Neuronal stem cell (in vitro differentiated cells): ENCODE measurements at regions not wholly inside any gene's neighbourhood (a gene's known extent, or its start where the extent isn't known, plus 50 kb on each side); places are given as distances from the start of the nearest gene placed in this dataset.

Experiments used
- DNase-seq: peaks from one replicate; pipeline ENCODE4 v3.0.0-alpha.2; 2013; ENCODE audit warnings: low spot score
- H2AFZ ChIP-seq: one replicate; pipeline ENCODE4 v1.6.1; 2013; ENCODE audit warnings: mild to moderate bottlenecking, low read length, inconsistent platforms
- H2AK5ac ChIP-seq: 2 replicates; pipeline ENCODE4 v1.6.1; 2013; ENCODE audit warnings: low read depth, mild to moderate bottlenecking, inconsistent platforms, low read length, moderate library complexity, mixed read lengths
- H2BK120ac ChIP-seq: 2 replicates; pipeline ENCODE4 v1.6.1; 2013; ENCODE audit warnings: low read depth, mild to moderate bottlenecking, inconsistent platforms, low read length, moderate library complexity, mixed read lengths
- H2BK12ac ChIP-seq: one replicate; pipeline ENCODE4 v1.6.1; 2013; ENCODE audit warnings: low read length, inconsistent platforms
- H2BK15ac ChIP-seq: 2 replicates; pipeline ENCODE4 v1.6.1; 2013; ENCODE audit warnings: mild to moderate bottlenecking, low read length, inconsistent platforms, mixed read lengths
- H2BK5ac ChIP-seq: one replicate; pipeline ENCODE4 v1.6.1; 2013; ENCODE audit warnings: inconsistent platforms, mild to moderate bottlenecking, low read length, moderate library complexity
- H3K14ac ChIP-seq: one replicate; pipeline ENCODE4 v1.6.1; 2013; ENCODE audit warnings: low read length, inconsistent platforms
- H3K18ac ChIP-seq: 2 replicates; pipeline ENCODE4 v1.6.1; 2013; ENCODE audit warnings: low read length, inconsistent platforms
- H3K23ac ChIP-seq: 2 replicates; pipeline ENCODE4 v1.6.1; 2013; ENCODE audit warnings: low read depth, mild to moderate bottlenecking, mixed read lengths, low read length, inconsistent platforms; ENCODE audit not compliant: poor library complexity
- H3K27ac ChIP-seq: replicated peaks from 3 replicates; pipeline ENCODE4 v1.5.1; 2013; ENCODE audit warnings: low read length, inconsistent platforms
- H3K27me3 ChIP-seq, 3 experiments: 2 replicates each; pipeline ENCODE4 v1.6.1; 2013; ENCODE audit warnings: low read length in 3 of 3, mild to moderate bottlenecking in 2 of 3, inconsistent platforms in 1 of 3, low read depth in 1 of 3, mixed read lengths in 1 of 3, moderate library complexity in 1 of 3; ENCODE audit not compliant: control insufficient read depth in 3 of 3, insufficient read depth in 3 of 3
- H3K36me3 ChIP-seq, 2 donors: replicated peaks in 1 of 2; 2 replicates each; pipeline ENCODE4 v1.6.1; 2013; ENCODE audit warnings: low read length in 2 of 2; ENCODE audit not compliant: control insufficient read depth in 2 of 2, insufficient read depth in 2 of 2
- H3K4ac ChIP-seq: 2 replicates; pipeline ENCODE4 v1.6.1; 2013; ENCODE audit warnings: inconsistent platforms, mild to moderate bottlenecking, low read length, moderate library complexity
- H3K4me1 ChIP-seq, 2 donors: 1 replicate in 1 of 2; 2 replicates in 1 of 2; pipeline ENCODE4 v1.6.1; 2013; ENCODE audit warnings: low read length in 2 of 2, low read depth in 1 of 2; ENCODE audit not compliant: control insufficient read depth in 2 of 2, insufficient read depth in 1 of 2
- H3K4me2 ChIP-seq: one replicate; pipeline ENCODE4 v1.6.1; 2013; ENCODE audit warnings: mild to moderate bottlenecking, low read length, inconsistent platforms; ENCODE audit not compliant: insufficient read depth, poor library complexity, severe bottlenecking
- H3K4me3 ChIP-seq, 2 donors: 2 replicates each; pipeline ENCODE4 v1.5.1; 2013; ENCODE audit warnings: low read length in 2 of 2, mild to moderate bottlenecking in 2 of 2, inconsistent platforms in 1 of 2, moderate library complexity in 1 of 2
- H3K79me1 ChIP-seq: one replicate; pipeline ENCODE4 v1.6.1; 2013; ENCODE audit warnings: low read depth, mild to moderate bottlenecking, inconsistent platforms, low read length, moderate library complexity
- H3K9ac ChIP-seq: one replicate; pipeline ENCODE4 v1.6.1; 2013; ENCODE audit warnings: mild to moderate bottlenecking, low read depth, low read length, inconsistent platforms; ENCODE audit not compliant: poor library complexity
- H3K9me3 ChIP-seq, 2 donors: replicated peaks in 1 of 2; 2 replicates each; pipeline versions ENCODE3 to v1.6.1; 2013; ENCODE audit warnings: low read length in 2 of 2, mild to moderate bottlenecking in 2 of 2, inconsistent platforms in 1 of 2, low read depth in 1 of 2, mixed read lengths in 1 of 2, moderate library complexity in 1 of 2; ENCODE audit not compliant: control insufficient read depth in 2 of 2, insufficient read depth in 1 of 2
- H4K8ac ChIP-seq: one replicate; pipeline ENCODE4 v1.6.1; 2013; ENCODE audit warnings: low read depth, mild to moderate bottlenecking, inconsistent platforms, low read length, moderate library complexity
- H4K91ac ChIP-seq: one replicate; pipeline ENCODE4 v1.6.1; 2013; ENCODE audit warnings: low read length, low read depth, mild to moderate bottlenecking, inconsistent platforms; ENCODE audit not compliant: poor library complexity
- WGBS, 2 donors: extraction: QIAGEN DNeasy Blood & Tissue Kit; methylation state at CpG; one replicate each; pipeline ENCODE4 v1.1.7; 2013; ENCODE audit warnings: missing lambda C conversion rate in 2 of 2, mixed read lengths in 1 of 2; ENCODE audit not compliant: insufficient read length in 2 of 2, insufficient replicate concordance in 1 of 2; ENCODE audit errors: extremely low coverage in 2 of 2; 5-methylcytosine and 5-hydroxymethylcytosine counted together

GRCh38 chr14:34120185-34120977 lies 169.5 kb upstream of the EGLN3 start:
- H3K18ac ChIP-seq, result peak overlapping the region; percentile 45
- H3K27ac ChIP-seq, result no peak overlapping the region
- no peaks in the 10 kb centered on the region for H3K79me1 ChIP-seq
- H3K9ac ChIP-seq, result no peak overlapping the region
- no peaks in the 10 kb centered on the region for H3K36me3 ChIP-seq
- H4K8ac ChIP-seq, result no peak overlapping the region
- no peak overlapping the region for H2BK5ac ChIP-seq
- H3K23ac ChIP-seq, result no peak overlapping the region
- no peak overlapping the region for H2BK120ac ChIP-seq
- no CpG with 5 or more reads among the region's 3 CpGs for whole genome bisulfite sequencing, 2 donors
- no peak overlapping the region for H2BK15ac ChIP-seq
- H3K4me2 ChIP-seq, result no peak overlapping the region
- no peaks in the 10 kb centered on the region for H3K4me1 ChIP-seq
- DNase-seq, result no peak
- no peak overlapping the region for H2AFZ ChIP-seq
- H2AK5ac ChIP-seq, result no peak overlapping the region
- H3K4me3 ChIP-seq, result no peak overlapping the region
- H3K9me3 ChIP-seq, result no peaks in the 10 kb centered on the region
- H4K91ac ChIP-seq, result no peak overlapping the region
- H2BK12ac ChIP-seq, result no peak overlapping the region
- H3K27me3 ChIP-seq, result peaks cover 0 to 4% (median 0%) of the 10 kb centered on the region in 3 experiments
- no peak overlapping the region for H3K4ac ChIP-seq
- H3K14ac ChIP-seq, result no peak overlapping the region

- no CpG with 5 or more reads among the region's 5 CpGs for WGBS, 2 donors
Measured at GRCh38 chr14:34119107-34119858, 168.4 kb upstream of the EGLN3 start.

GRCh38 chr14:34113991-34114390 lies 163.1 kb upstream of the EGLN3 start:
- Histone ChIP-seq H4K8ac (no peak overlapping the region), H3K14ac (no peak overlapping the region), H3K9ac (no peak overlapping the region), H2AFZ (no peak overlapping the region), H3K9me3 (no peaks in the 10 kb centered on the region), H3K18ac (no peak overlapping the region), H3K23ac (no peak overlapping the region), H2BK12ac (no peak overlapping the region), H3K36me3 (no peaks in the 10 kb centered on the region), H4K91ac (no peak overlapping the region), H2AK5ac (no peak overlapping the region), H3K27me3 (no peaks in the 10 kb centered on the region), H3K4me3 (no peak overlapping the region), H2BK120ac (no peak overlapping the region), H2BK15ac (no peak overlapping the region), H2BK5ac (no peak overlapping the region), H3K4me1 (peaks cover 2 to 7% of the 10 kb centered on the region in 2 donors), H3K27ac (no peak overlapping the region), H3K4me2 (no peak overlapping the region), H3K79me1 (no peaks in the 10 kb centered on the region), H3K4ac (no peak overlapping the region)
- no peak for DNase-seq

More at GRCh38 chr14:34119107-34119858, 168.4 kb upstream of the EGLN3 start:
- Histone ChIP-seq H3K9me3 (no peaks in the 10 kb centered on the region), H2AFZ (no peak overlapping the region), H3K36me3 (no peaks in the 10 kb centered on the region), H3K4me3 (no peak overlapping the region), H3K4me2 (no peak overlapping the region), H3K9ac (no peak overlapping the region), H3K14ac (no peak overlapping the region), H4K91ac (no peak overlapping the region), H3K4me1 (no peaks in the 10 kb centered on the region), H3K4ac (no peak overlapping the region), H2BK12ac (no peak overlapping the region), H3K18ac (no peak overlapping the region), H2BK5ac (no peak overlapping the region), H3K27me3 (peaks cover 0 to 4% (median 0%) of the 10 kb centered on the region in 3 experiments), H4K8ac (no peak overlapping the region), H3K23ac (no peak overlapping the region), H2BK120ac (no peak overlapping the region), H3K79me1 (no peaks in the 10 kb centered on the region), H2AK5ac (no peak overlapping the region), H2BK15ac (no peak overlapping the region), H3K27ac (no peak overlapping the region)
- no peak for DNase-seq

GRCh38 chr14:34113005-34113511 lies 162.2 kb upstream of the EGLN3 start:
- H3K18ac ChIP-seq, result no peak overlapping the region

More at GRCh38 chr14:34113005-34113511, 162.2 kb upstream of the EGLN3 start:
- H3K36me3 ChIP-seq, result no peaks in the 10 kb centered on the region
- no peak overlapping the region for H3K27ac ChIP-seq
- H4K8ac ChIP-seq, result no peak overlapping the region
- no peak overlapping the region for H3K14ac ChIP-seq
- H3K9ac ChIP-seq, result no peak overlapping the region
- no peaks in the 10 kb centered on the region for H3K79me1 ChIP-seq
- H3K9me3 ChIP-seq, result no peaks in the 10 kb centered on the region
- H3K4ac ChIP-seq, result no peak overlapping the region
- no peak for DNase-seq
- H2AK5ac ChIP-seq, result no peak overlapping the region
- no peak overlapping the region for H2BK15ac ChIP-seq
- H3K23ac ChIP-seq, result no peak overlapping the region
- no peak overlapping the region for H2BK120ac ChIP-seq
- H4K91ac ChIP-seq, result no peak overlapping the region
- H2AFZ ChIP-seq, result no peak overlapping the region
- no peak overlapping the region for H2BK5ac ChIP-seq
- peaks cover 2 to 7% of the 10 kb centered on the region in 2 donors for H3K4me1 ChIP-seq
- H2BK12ac ChIP-seq, result no peak overlapping the region
- WGBS, 2 donors, result no CpG with 5 or more reads among the region's 5 CpGs
- no peak overlapping the region for H3K4me2 ChIP-seq
- H3K4me3 ChIP-seq, result no peak overlapping the region
- no peaks in the 10 kb centered on the region for H3K27me3 ChIP-seq
